ENCODE measurements at regions not wholly inside any gene's neighbourhood (a gene's known extent, or its start where the extent isn't known, plus 50 kb on each side); places are given as distances from the start of the nearest gene placed in this dataset.

GRCh38 chrX:124226129-124226528 is 106.3 kb upstream of the TEX13D start:
- no peaks in the 10 kb centered on the region for H3K9me3 Mint-ChIP-seq
- peaks cover 41% of the 10 kb centered on the region for H3K4me1 Mint-ChIP-seq (ENCODE audit: low read depth)
- no peaks in the 10 kb centered on the region for H3K36me3 Mint-ChIP-seq (ENCODE audit: low read depth)
- peak overlapping the region; percentile 42 for H3K27ac Mint-ChIP-seq
- DNase-seq: no peak
- peaks cover 12% of the 10 kb centered on the region for H3K27me3 Mint-ChIP-seq
- H3K4me3 Mint-ChIP-seq: no peak overlapping the region

DNA sequence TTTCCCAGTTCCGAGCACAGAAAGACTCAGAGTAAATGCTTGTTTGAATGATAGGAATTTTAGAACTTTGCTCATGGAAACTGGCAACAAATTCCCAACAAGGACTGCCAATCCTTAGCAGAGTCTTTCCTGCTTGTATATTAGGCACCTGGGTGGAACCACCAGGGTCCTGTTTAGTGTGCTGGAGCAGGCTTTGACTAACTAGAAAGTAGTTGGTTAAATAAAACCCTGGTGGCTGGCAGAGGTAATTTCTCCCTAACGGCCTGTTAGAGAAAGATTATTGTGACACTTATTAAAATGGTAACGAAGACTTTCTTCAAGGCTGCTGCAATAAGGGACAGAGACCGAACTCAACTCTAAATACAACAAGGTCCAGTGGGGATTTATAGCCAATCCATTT is 103.6 kb upstream of the TEX13D start:
- Mint-ChIP-seq H3K9me3 (no peaks in the 10 kb centered on the region), H3K27me3 (peaks cover 18% of the 10 kb centered on the region), H3K4me1 (ENCODE audit: low read depth) (peaks cover 34% of the 10 kb centered on the region)

DNA sequence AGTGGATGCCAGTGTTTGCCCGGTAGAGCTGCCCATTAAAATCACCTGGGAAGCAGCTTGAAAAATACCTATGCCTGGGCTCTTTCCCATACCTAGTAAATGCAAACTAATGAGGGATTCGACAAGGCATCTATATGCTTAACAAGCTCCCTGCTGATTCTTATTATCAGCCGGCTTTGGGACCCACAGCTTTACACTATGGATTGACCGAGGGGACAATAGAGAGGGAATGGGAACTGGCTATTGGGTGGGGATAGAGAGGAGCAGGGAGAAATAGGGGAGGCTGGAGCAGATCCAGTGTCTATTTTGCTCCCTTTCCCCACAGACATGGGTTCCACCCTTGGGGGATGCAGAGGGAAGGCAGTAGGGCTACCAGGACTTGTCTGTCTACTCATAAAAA is 103.1 kb upstream of the TEX13D start:
- no peaks in the 10 kb centered on the region for H3K9me3 Mint-ChIP-seq
- no peak overlapping the region for H3K4me3 Mint-ChIP-seq
- no peak for DNase-seq
- no peaks in the 10 kb centered on the region for H3K36me3 Mint-ChIP-seq (ENCODE audit: low read depth)
- peaks cover 30% of the 10 kb centered on the region for H3K4me1 Mint-ChIP-seq (ENCODE audit: low read depth)
- H3K27ac Mint-ChIP-seq: no peak overlapping the region
- H3K27me3 Mint-ChIP-seq: peaks cover 23% of the 10 kb centered on the region

More for the DNA sequence above, 103.6 kb upstream of the TEX13D start:
- Mint-ChIP-seq H3K4me3 (no peak overlapping the region), H3K27ac (no peak overlapping the region), H3K36me3 (ENCODE audit: low read depth) (no peaks in the 10 kb centered on the region)
- no peak for DNase-seq

DNA sequence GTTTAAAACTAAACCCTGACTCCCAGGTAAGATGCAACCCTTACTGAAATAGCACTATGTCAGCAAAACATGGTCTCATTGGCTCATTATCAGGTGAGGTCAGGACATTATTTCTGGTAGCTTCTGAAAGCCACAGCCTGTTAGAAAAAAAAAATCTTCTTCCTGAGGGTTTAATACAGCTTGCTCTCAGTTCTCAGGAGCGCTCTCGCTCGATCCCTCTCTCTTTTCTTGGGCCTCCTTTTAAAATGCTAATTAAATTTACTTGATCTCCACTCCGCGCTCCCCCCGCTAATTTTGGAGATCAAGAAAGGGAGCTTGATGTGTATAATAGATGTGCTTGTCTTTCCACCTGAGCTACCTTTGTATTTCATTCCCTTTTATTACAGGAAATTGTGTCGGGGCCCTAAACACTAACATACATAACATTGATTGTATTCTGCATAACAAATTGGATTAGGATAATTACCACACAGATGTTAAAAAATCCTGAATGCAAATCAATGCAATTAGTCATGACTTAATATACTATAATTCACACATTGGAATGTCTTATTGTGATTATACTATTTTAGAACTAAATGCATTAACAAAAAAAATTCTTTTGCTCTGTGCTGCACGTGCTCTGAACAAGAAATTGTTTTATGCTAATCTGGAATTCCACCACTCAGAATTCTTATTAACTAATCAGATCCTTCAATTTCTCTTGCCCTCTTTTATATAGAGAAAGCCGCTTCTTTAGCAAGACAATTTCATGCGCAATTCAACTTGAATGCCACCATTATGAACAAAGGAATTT is 101.6 kb upstream of the TEX13D start:
- Mint-ChIP-seq H3K27ac (no peak overlapping the region), H3K4me1 (ENCODE audit: low read depth) (peaks cover 18% of the 10 kb centered on the region)

GRCh38 chrX:124231451-124231759 is 101.1 kb upstream of the TEX13D start:
- Mint-ChIP-seq H3K9me3 (no peaks in the 10 kb centered on the region), H3K4me3 (no peak overlapping the region), H3K36me3 (ENCODE audit: low read depth) (no peaks in the 10 kb centered on the region), H3K4me1 (ENCODE audit: low read depth) (peaks cover 14% of the 10 kb centered on the region), H3K27ac (no peak overlapping the region), H3K27me3 (peaks cover 27% of the 10 kb centered on the region)
- no peak for DNase-seq

More for the DNA sequence above, 101.6 kb upstream of the TEX13D start:
- Mint-ChIP-seq H3K4me3 (no peak overlapping the region), H3K9me3 (no peaks in the 10 kb centered on the region), H3K27me3 (peaks cover 24% of the 10 kb centered on the region), H3K36me3 (ENCODE audit: low read depth) (no peaks in the 10 kb centered on the region)
- no peak for DNase-seq

DNA sequence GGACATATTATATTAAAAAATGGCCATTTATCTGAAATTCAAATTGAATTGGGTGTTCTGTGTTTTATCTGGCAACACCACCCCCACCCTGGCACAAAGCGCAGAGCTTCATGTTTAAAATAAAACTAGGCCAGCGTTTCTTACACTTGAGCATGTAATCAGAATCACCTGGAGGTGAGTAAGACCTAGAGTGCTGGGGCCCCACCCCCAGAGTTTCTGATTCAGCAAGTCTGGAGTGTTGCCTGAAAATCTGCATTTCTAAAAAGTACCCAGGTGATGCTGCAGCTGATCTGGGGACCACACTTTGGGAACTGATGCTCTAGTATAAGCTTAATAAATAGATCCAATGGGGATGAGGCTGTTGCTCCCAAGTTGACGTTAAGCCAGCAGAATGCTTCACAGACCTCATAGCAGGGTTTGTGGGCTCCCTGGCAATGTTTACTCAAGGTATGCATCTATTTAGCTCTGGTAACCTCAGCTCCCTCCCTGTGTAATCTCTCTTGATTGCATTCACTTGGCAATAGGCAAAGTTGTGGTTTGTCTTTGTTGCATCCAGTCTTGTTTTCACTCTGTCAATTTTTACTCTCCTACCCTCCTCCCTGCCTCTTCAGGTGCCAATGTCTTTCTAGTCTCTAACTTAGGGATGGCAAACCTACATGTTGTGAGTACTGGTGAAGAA is 99.8 kb upstream of the TEX13D start:
- peaks cover 22% of the 10 kb centered on the region for H3K4me1 Mint-ChIP-seq (ENCODE audit: low read depth)
- no peaks in the 10 kb centered on the region for H3K36me3 Mint-ChIP-seq (ENCODE audit: low read depth)
- H3K27ac Mint-ChIP-seq: peak overlapping the region; percentile 69
- no peak overlapping the region for H3K4me3 Mint-ChIP-seq
- H3K27me3 Mint-ChIP-seq: peaks cover 34% of the 10 kb centered on the region
- H3K9me3 Mint-ChIP-seq: no peaks in the 10 kb centered on the region
- DNase-seq: peak; percentile 57

GRCh38 chrX:124234348-124234747 is 98.1 kb upstream of the TEX13D start:
- H3K4me1 Mint-ChIP-seq (ENCODE audit: low read depth): peaks cover 36% of the 10 kb centered on the region
- H3K27me3 Mint-ChIP-seq: peaks cover 37% of the 10 kb centered on the region
- no peak for DNase-seq
- no peaks in the 10 kb centered on the region for H3K36me3 Mint-ChIP-seq (ENCODE audit: low read depth)
- no peaks in the 10 kb centered on the region for H3K9me3 Mint-ChIP-seq
- no peak overlapping the region for H3K4me3 Mint-ChIP-seq
- no peak overlapping the region for H3K27ac Mint-ChIP-seq

DNA sequence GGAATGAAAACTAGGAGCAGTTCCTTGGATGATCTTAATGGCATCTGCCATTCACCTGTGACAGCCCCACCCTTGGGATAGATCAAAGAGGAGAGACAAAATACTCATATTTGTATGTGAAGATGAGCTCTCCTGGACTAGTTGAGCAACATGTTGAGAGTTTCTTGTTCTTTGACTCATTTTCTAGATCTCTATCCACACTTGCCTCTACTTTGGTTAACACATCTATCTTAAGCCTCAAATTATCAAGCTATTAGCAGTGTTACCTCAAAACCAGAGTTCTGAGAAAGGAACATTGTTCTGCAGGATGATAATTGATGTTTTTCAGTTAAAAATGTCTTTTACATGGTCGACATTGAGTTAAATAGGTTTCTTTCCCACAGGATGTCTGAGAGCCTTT is 94.2 kb upstream of the TEX13D start:
- no peak for DNase-seq
- Mint-ChIP-seq H3K9me3 (no peaks in the 10 kb centered on the region), H3K27ac (peak overlapping the region; percentile 83), H3K36me3 (ENCODE audit: low read depth) (no peaks in the 10 kb centered on the region), H3K27me3 (peaks cover 48% of the 10 kb centered on the region), H3K4me1 (ENCODE audit: low read depth) (peaks cover 56% of the 10 kb centered on the region), H3K4me3 (peak overlapping the region; percentile 8)

GRCh38 chrX:124239324-124239723 is 93.1 kb upstream of the TEX13D start:
- Mint-ChIP-seq H3K9me3 (no peaks in the 10 kb centered on the region), H3K4me1 (ENCODE audit: low read depth) (peaks cover 63% of the 10 kb centered on the region), H3K27ac (peak overlapping the region; percentile 93), H3K27me3 (peaks cover 40% of the 10 kb centered on the region), H3K4me3 (peak overlapping the region; percentile 51), H3K36me3 (ENCODE audit: low read depth) (no peaks in the 10 kb centered on the region)
- DNase-seq: no peak

- peaks cover 38% of the 10 kb centered on the region for H3K27me3 Mint-ChIP-seq
- H3K9me3 Mint-ChIP-seq: no peaks in the 10 kb centered on the region
- H3K36me3 Mint-ChIP-seq (ENCODE audit: low read depth): no peaks in the 10 kb centered on the region
- peaks cover 65% of the 10 kb centered on the region for H3K4me1 Mint-ChIP-seq (ENCODE audit: low read depth)
- no peak for DNase-seq
- H3K4me3 Mint-ChIP-seq: peak overlapping the region; percentile 51
- H3K27ac Mint-ChIP-seq: peak overlapping the region; percentile 93
Measured at GRCh38 chrX:124239911-124240310, 92.5 kb upstream of the TEX13D start.

- Mint-ChIP-seq H3K27ac (peak overlapping the region; percentile 93), H3K4me3 (peak overlapping the region; percentile 28)
Measured at GRCh38 chrX:124240422-124240821, 92.0 kb upstream of the TEX13D start.

DNA sequence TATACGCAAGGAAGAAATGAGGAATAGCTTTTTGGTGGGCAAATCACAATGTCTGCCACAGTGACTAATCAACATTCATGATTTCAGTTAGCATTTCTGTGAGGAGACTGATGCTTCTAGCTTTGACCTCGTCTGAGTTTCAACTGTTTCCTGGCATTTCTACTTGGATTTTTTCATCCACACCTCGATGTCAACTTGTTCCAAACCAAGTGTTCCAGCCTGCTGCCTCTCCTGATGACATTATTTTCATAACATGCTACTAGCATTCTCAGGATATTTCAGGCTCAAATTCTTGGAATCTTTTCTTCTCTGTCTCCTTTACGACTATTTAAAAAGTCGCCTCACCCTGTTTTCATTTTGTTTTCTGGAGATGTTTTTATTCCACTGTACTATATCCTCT is 90.3 kb upstream of the TEX13D start:
- no peaks in the 10 kb centered on the region for H3K9me3 Mint-ChIP-seq
- no peak overlapping the region for H3K27ac Mint-ChIP-seq
- H3K36me3 Mint-ChIP-seq (ENCODE audit: low read depth): no peaks in the 10 kb centered on the region
- no peak overlapping the region for H3K4me3 Mint-ChIP-seq
- H3K4me1 Mint-ChIP-seq (ENCODE audit: low read depth): peaks cover 62% of the 10 kb centered on the region
- H3K27me3 Mint-ChIP-seq: peaks cover 34% of the 10 kb centered on the region
- no peak for DNase-seq

More at GRCh38 chrX:124240422-124240821, 92.0 kb upstream of the TEX13D start:
- DNase-seq: no peak
- H3K4me1 Mint-ChIP-seq (ENCODE audit: low read depth): peaks cover 68% of the 10 kb centered on the region
- no peaks in the 10 kb centered on the region for H3K9me3 Mint-ChIP-seq
- no peaks in the 10 kb centered on the region for H3K36me3 Mint-ChIP-seq (ENCODE audit: low read depth)
- H3K27me3 Mint-ChIP-seq: peaks cover 38% of the 10 kb centered on the region

DNA sequence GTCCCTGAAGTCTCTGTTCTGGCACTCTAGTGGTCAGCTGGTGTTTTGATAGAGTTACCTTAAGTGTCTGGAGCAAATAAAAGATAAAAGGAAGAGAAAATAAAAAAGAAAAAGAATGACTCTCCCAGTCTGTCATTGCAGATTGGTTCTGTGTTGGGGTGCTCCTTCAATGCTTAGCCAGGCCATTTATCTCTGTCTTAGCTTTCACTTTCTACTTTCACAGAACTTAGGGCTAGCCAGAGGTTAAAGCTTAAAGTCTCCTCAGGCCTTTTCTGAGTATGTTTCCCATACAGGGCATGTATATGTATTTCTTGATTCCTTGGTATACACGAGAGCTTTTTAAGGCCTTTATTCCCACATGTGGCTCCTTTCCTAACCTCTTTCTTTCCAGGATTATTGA is 83.1 kb upstream of the TEX13D start:
- Mint-ChIP-seq H3K9me3 (peaks cover 2% of the 10 kb centered on the region), H3K4me1 (ENCODE audit: low read depth) (peaks cover 10% of the 10 kb centered on the region), H3K36me3 (ENCODE audit: low read depth) (no peaks in the 10 kb centered on the region), H3K4me3 (no peak overlapping the region), H3K27ac (no peak overlapping the region), H3K27me3 (peaks cover 8% of the 10 kb centered on the region)
- no peak for DNase-seq

DNA sequence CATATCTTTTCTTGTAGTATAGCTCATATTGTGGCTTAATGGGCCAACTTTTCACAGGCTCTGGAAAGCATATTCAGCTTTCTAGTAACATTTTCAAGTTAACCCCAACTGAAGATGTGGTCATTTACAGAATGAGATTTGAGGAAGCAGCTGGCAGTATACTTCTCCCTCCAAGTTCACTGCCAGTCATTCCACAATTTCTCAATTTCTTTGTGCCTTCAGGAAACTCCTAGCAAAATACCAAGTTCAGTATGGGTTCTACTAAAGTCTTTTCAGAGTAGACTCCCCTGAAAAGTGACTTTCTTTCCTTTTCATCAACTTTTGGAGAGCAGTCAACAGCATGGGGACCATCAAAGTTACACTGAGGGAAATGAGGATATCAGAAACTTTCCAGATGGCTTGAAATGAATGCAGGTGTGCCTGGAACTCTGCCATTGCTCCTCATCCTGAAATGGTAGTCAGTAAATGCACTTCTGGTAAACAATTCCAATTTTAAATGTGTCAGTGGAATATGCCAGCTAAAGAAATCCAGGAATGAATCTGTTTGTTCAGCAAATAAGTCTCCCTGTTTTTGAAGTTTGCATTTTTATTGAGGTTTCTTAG is 81.5 kb upstream of the TEX13D start:
- Mint-ChIP-seq H3K27me3 (peaks cover 8% of the 10 kb centered on the region), H3K36me3 (ENCODE audit: low read depth) (no peaks in the 10 kb centered on the region), H3K27ac (no peak overlapping the region), H3K4me1 (ENCODE audit: low read depth) (peaks cover 14% of the 10 kb centered on the region), H3K4me3 (no peak overlapping the region), H3K9me3 (peaks cover 2% of the 10 kb centered on the region)
- DNase-seq: no peak

GRCh38 chrX:124254611-124255010 is 77.8 kb upstream of the TEX13D start:
- Mint-ChIP-seq H3K4me3 (no peak overlapping the region), H3K36me3 (ENCODE audit: low read depth) (no peaks in the 10 kb centered on the region), H3K27ac (no peak overlapping the region), H3K4me1 (ENCODE audit: low read depth) (peaks cover 45% of the 10 kb centered on the region), H3K27me3 (peaks cover 10% of the 10 kb centered on the region), H3K9me3 (peaks cover 2% of the 10 kb centered on the region)
- no peak for DNase-seq

All from activated T-cell treated with anti-CD3 and anti-CD28 coated beads, Interleukin-2, amount 50 U/mL, for 24 hours (primary cell).